Fibroblast of lung (primary cell): ENCODE measurements at regions not wholly inside any gene's neighbourhood (a gene's known extent, or its start where the extent isn't known, plus 50 kb on each side); places are given as distances from the start of the nearest gene placed in this dataset.

Source experiments
- DNase-seq, 2 donors: peaks; one replicate each; pipeline versions ENCODE4 v3.0.0 to v3.0.0-alpha.2; 2010; ENCODE audit warnings: low read depth in 2 of 2
- H2AFZ ChIP-seq: 2 replicates; pipeline ENCODE4 v1.5.1; 2012; ENCODE audit warnings: low read length, control low read depth, inconsistent platforms
- H3K27ac ChIP-seq: 2 replicates; pipeline ENCODE4 v1.5.1; 2011; ENCODE audit warnings: low read length, control low read depth; ENCODE audit not compliant: insufficient read depth
- H3K27me3 ChIP-seq: 2 replicates; pipeline ENCODE4 v1.5.1; 2011; ENCODE audit warnings: mild to moderate bottlenecking, low read length; ENCODE audit not compliant: control insufficient read depth, insufficient read depth
- H3K36me3 ChIP-seq: 2 replicates; pipeline ENCODE4 v1.5.1; 2011; ENCODE audit warnings: low read length; ENCODE audit not compliant: control insufficient read depth, insufficient read depth
- H3K4me1 ChIP-seq: 2 replicates; pipeline ENCODE4 v1.5.1; 2011; ENCODE audit warnings: low read length; ENCODE audit not compliant: control insufficient read depth, insufficient read depth; ENCODE audit errors: extremely low read depth
- H3K4me2 ChIP-seq: 2 replicates; pipeline ENCODE4 v1.5.1; 2011; ENCODE audit warnings: low read length, control low read depth; ENCODE audit not compliant: insufficient read depth; ENCODE audit errors: extremely low read depth
- H3K4me3 ChIP-seq, 4 experiments: fragments of 200-600 bp in 1 of 4; sonication (generic) in 1 of 4; replicated peaks in 1 of 4; 2 replicates each; pipeline ENCODE4 v1.5.1; 2011 to 2016; ENCODE audit warnings: low read length in 4 of 4, low read depth in 3 of 4, mild to moderate bottlenecking in 3 of 4, control low read depth in 2 of 4, inconsistent platforms in 1 of 4, mixed read lengths in 1 of 4; ENCODE audit not compliant: insufficient read depth in 1 of 4; ENCODE audit errors: control extremely low read depth in 1 of 4
- H3K79me2 ChIP-seq: 2 replicates; pipeline ENCODE4 v1.5.1; 2012; ENCODE audit warnings: mild to moderate bottlenecking, low read length, inconsistent platforms; ENCODE audit not compliant: control insufficient read depth, insufficient read depth
- H3K9ac ChIP-seq: 2 replicates; pipeline ENCODE4 v1.5.1; 2011; ENCODE audit warnings: mild to moderate bottlenecking, low read length, control low read depth; ENCODE audit not compliant: insufficient read depth
- H3K9me3 ChIP-seq: 2 replicates; pipeline ENCODE4 v1.5.1; 2012; ENCODE audit warnings: low read depth, low read length; ENCODE audit not compliant: control insufficient read depth, insufficient read depth
- H4K20me1 ChIP-seq: 2 replicates; pipeline ENCODE4 v1.5.1; 2011; ENCODE audit warnings: low read length; ENCODE audit not compliant: control insufficient read depth, insufficient read depth; ENCODE audit errors: extremely low read depth
- EZH2 ChIP-seq: IDR thresholded peaks from 2 replicates; pipeline ENCODE4 v1.5.1; 2012; ENCODE audit warnings: low read length, control low read depth, mild to moderate bottlenecking; ENCODE audit errors: missing control alignments
- TF ChIP-seq, protein P1 (sequence below), 2 donors: IDR thresholded peaks in 1 of 2; conservative IDR thresholded peaks in 1 of 2; 1 replicate in 1 of 2; 2 replicates in 1 of 2; pipeline ENCODE4 v1.5.1; 2011 to 2012; ENCODE audit warnings: low read length in 2 of 2, control low read depth in 1 of 2, inconsistent platforms in 1 of 2, low read depth in 1 of 2, mild to moderate bottlenecking in 1 of 2

DNA sequence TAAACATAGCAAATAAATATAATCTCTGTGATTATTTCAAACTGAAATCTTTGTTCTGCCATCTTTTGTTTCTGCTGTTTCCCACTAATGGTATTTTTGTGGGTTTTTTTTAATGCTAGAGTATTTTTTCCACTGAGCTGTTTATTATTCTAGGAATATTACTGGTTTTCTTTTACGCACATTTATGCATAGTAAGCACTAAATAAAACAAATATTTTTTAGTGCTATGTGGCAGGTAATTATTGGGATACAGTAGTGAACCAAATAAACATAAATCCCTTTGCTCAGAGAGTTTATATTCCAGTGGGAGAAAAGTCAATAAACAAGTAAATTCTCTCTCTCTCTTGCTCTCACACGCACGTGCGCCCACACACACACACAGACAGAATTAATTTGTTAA, 397.4 kb downstream of the PRDM5 start:
- no peak overlapping the region for H2AFZ ChIP-seq
- no peaks in the 10 kb centered on the region for H3K36me3 ChIP-seq
- no peak overlapping the region for H3K9ac ChIP-seq
- H3K4me3 ChIP-seq: no peak overlapping the region
- H3K27me3 ChIP-seq: no peaks in the 10 kb centered on the region
- H3K27ac ChIP-seq: no peak overlapping the region
- no peaks in the 10 kb centered on the region for H3K9me3 ChIP-seq
- H4K20me1 ChIP-seq: no peaks in the 10 kb centered on the region
- no peaks in the 10 kb centered on the region for H3K4me1 ChIP-seq
- H3K79me2 ChIP-seq: no peaks in the 10 kb centered on the region
- no peak for DNase-seq
- TF ChIP-seq, protein P1, sequence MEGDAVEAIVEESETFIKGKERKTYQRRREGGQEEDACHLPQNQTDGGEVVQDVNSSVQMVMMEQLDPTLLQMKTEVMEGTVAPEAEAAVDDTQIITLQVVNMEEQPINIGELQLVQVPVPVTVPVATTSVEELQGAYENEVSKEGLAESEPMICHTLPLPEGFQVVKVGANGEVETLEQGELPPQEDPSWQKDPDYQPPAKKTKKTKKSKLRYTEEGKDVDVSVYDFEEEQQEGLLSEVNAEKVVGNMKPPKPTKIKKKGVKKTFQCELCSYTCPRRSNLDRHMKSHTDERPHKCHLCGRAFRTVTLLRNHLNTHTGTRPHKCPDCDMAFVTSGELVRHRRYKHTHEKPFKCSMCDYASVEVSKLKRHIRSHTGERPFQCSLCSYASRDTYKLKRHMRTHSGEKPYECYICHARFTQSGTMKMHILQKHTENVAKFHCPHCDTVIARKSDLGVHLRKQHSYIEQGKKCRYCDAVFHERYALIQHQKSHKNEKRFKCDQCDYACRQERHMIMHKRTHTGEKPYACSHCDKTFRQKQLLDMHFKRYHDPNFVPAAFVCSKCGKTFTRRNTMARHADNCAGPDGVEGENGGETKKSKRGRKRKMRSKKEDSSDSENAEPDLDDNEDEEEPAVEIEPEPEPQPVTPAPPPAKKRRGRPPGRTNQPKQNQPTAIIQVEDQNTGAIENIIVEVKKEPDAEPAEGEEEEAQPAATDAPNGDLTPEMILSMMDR (conservative IDR thresholded peaks at IDR 0.05 in 1 of 2, IDR thresholded peaks at IDR 0.05 in 1 of 2; ENCODE audit: low read depth in 1 of 2, low read length in 2 of 2): no peak
- TF ChIP-seq EZH2: no peak
- H3K4me2 ChIP-seq: no peak overlapping the region

DNA sequence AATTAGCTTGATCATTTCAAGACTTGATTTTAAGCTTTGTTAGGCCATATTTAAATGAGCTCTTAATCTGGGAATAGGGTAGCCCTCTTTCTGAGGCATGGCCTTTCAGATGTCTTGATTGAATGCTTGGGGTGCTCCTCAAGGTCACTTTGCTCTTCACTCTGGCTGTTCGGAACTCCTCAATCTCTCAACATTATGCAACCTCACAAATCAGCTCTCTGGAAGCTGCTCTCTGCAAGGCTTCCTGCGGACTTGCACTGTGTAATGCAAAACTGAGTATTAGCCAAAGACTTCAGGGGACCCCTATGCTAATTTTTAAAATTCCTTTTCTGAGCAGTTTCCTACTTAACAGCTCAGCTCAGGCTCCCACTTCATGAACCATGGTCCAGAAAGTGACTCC, 398.3 kb downstream of the PRDM5 start:
- H3K27ac ChIP-seq: no peak overlapping the region
- no peak for TF ChIP-seq EZH2
- TF ChIP-seq, protein P1 (conservative IDR thresholded peaks at IDR 0.05 in 1 of 2, IDR thresholded peaks at IDR 0.05 in 1 of 2; ENCODE audit: low read depth in 1 of 2, low read length in 2 of 2): no peak
- DNase-seq: no peak

DNA sequence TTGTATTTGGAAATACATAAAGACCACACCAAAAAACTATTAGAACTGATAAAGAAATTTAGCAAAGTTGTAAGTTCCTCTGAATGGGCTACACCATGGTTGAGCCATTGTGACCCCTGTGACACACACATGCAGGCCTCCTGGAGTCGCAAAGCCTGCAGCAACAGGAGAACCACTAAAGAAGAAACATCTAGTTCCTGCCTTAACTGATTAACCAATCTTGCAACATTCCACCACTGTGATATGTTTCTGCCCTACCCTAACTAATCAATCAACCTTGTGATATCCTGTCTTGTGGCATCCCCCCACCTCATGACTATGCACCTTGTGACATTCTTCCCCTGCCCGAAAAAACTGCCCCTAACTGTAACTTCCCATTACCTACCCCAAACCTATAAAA, 401.8 kb downstream of the PRDM5 start:
- H2AFZ ChIP-seq: no peak overlapping the region
- no peak overlapping the region for H3K27ac ChIP-seq
- H3K27me3 ChIP-seq: no peaks in the 10 kb centered on the region
- H3K4me2 ChIP-seq: no peak overlapping the region
- TF ChIP-seq, protein P1 (conservative IDR thresholded peaks at IDR 0.05 in 1 of 2, IDR thresholded peaks at IDR 0.05 in 1 of 2; ENCODE audit: low read depth in 1 of 2, low read length in 2 of 2): no peak
- TF ChIP-seq EZH2: no peak
- H3K4me1 ChIP-seq: no peaks in the 10 kb centered on the region
- no peak for DNase-seq
- H4K20me1 ChIP-seq: no peaks in the 10 kb centered on the region
- H3K4me3 ChIP-seq: no peak overlapping the region
- H3K36me3 ChIP-seq: no peaks in the 10 kb centered on the region
- H3K79me2 ChIP-seq: no peaks in the 10 kb centered on the region
- H3K9me3 ChIP-seq: no peaks in the 10 kb centered on the region
- H3K9ac ChIP-seq: no peak overlapping the region

More for the DNA sequence above, 398.3 kb downstream of the PRDM5 start:
- no peaks in the 10 kb centered on the region for H3K36me3 ChIP-seq
- no peaks in the 10 kb centered on the region for H3K9me3 ChIP-seq
- H3K9ac ChIP-seq: no peak overlapping the region
- no peak overlapping the region for H3K4me2 ChIP-seq
- H3K27me3 ChIP-seq: no peaks in the 10 kb centered on the region
- no peak overlapping the region for H2AFZ ChIP-seq
- no peaks in the 10 kb centered on the region for H4K20me1 ChIP-seq
- H3K4me1 ChIP-seq: no peaks in the 10 kb centered on the region
- no peaks in the 10 kb centered on the region for H3K79me2 ChIP-seq
- no peak overlapping the region for H3K4me3 ChIP-seq
